NCI-H1105 (cell line): ENCODE measurements at regions not wholly inside any gene's neighbourhood (a gene's known extent, or its start where the extent isn't known, plus 50 kb on each side); places are given as distances from the start of the nearest gene placed in this dataset.

Experiments
- DNase-seq: peaks from one replicate; lab custom pipeline; 2025; lab: John Stamatoyannopoulos, UW

GRCh38 chr5:154107010-154107409 is 68.2 kb downstream of the MFAP3 start:
- DNase-seq, result no peak

DNA sequence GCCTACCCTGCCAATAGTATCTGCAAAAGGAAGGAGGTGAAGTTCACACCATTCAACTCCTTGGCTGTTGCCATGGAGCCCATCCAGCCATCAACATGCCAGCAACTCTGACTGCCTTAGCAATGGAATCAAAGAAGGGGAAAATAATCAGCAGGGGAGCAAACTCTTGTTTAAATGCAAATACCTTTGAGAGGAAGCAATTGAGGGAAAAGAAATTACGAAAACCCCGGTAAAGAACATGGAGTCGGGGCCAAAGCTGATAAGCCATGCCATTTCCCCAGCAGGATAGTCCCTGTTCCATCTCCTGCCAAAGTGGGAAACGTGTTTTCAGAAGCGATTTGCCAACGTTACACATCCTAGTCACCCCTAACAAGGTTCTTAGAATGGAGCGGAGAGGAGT is 69.0 kb downstream of the MFAP3 start:
- no peak for DNase-seq

DNA sequence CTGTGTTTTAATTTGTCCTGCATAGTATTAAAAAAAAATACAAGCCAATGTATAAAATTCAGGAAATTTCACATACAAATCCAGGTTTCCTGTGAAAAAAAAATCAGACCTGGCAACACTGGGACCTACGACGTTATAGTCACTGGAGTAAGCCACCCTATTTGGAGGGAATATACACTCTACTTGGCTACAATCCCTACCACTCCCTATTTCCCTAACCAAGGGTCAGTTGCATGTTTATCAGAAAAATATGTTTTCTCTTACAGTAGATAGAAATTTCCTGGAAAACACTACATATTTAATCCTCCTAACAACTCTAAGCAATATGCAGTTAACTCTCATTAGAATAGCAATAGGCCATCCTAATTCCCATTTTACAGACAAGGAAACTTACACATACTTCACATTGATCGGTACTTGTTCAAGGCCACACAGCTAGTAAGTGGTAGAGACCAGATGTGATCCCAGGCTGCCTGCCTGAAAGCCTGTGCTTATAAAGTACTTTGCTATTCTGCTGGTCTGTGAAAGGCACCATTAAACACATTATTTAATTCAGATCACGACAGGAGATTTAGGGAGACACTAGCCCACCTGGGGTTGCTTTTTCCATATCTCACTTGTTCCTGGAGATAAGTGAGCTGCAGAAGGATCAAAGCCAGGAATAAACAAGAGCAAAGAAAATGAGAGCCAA is 70.8 kb downstream of the MFAP3 start:
- no peak for DNase-seq

- DNase-seq, result no peak
These were observed 71.3 kb downstream of the MFAP3 start for GRCh38 chr5:154110107-154110453.

GRCh38 chr5:154110716-154111115 is 71.9 kb downstream of the MFAP3 start:
- no peak for DNase-seq

DNA sequence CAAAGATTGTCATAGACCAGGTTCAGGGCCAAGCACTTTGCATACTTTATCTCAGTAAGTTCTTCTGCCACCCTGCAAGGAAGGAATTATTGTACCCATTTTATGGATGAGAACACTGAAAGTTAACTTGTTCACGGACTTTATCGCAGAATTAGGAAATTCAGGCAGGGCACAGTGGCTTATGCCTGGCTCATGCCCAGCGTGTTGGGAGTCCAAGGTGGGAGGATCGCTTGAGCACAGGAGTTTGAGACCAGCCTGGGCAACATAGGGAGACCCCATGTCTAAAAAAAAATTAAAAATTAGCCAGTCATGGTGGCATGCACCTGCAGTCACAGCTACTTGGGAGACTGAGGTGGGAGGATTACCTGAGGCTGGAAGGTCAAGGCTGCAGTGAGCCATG is 72.4 kb downstream of the MFAP3 start:
- DNase-seq, result no peak

- no peak for DNase-seq
These were observed 73.5 kb downstream of the MFAP3 start for GRCh38 chr5:154112255-154112654.

GRCh38 chr5:154115291-154115690 is 75.2 kb upstream of the GALNT10 start:
- no peak for DNase-seq

- DNase-seq, result no peak
These were observed 73.5 kb upstream of the GALNT10 start for GRCh38 chr5:154117050-154117449.

DNA sequence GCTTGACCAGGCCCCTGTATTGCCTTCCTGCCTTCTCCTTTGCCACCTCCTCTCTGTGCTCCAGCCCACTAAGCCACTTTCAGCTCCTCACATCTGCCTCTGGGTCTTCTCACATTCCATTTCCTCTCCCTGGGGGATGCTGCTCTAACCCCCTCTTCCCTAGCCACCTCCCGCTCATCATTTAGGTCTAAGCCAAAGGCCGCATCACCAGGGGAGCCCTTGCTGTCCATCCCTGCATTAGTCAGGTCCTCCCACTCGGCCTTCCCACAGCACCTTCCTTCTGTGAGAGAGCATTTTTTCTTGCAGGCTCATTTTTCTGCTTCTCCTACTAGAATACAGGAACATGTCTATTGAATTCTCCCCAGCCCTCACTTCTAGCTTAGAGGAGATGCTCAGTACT is 72.6 kb upstream of the GALNT10 start:
- DNase-seq, result no peak

DNA sequence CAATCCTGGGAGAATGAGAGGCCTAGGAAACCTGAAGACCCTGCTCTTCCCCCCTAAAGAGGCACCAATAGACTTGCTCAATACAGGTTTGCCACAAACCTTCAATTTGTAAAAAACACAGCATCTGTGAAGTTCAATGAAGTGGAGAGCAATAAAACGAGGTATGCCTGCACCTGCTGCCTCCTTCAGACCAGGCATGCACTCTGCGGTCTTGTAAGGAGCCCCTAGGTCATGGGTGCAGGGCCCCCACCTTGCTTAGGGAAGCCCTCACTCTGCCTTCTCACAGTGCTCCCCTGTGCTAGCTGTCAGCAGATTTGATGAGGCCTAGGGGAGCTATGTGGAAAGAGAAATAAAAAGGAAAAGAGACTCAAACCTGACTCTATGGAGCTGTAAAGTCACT is 72.1 kb upstream of the GALNT10 start:
- no peak for DNase-seq

GRCh38 chr5:154118893-154119336 is 71.6 kb upstream of the GALNT10 start:
- DNase-seq, result peak; percentile 1

DNA sequence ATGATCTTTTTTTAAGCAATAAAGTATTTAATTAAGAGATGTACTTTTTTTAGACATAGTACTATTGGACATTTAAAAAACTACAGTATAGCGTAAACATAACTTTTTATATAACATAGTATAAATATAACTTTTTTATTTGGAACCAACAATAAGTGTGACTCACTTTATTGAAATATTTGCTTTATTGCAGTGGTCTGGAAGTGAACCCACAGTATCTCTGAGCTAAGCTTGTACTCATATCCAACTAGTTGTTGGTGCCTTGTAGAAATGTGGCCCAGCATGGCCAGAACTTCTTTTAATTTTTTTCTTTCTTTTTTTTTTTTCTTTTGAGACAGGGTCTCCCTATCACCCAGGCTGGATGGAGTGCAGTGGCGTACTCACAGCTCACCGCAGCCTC is 61.5 kb upstream of the GALNT10 start:
- DNase-seq, result no peak

DNA sequence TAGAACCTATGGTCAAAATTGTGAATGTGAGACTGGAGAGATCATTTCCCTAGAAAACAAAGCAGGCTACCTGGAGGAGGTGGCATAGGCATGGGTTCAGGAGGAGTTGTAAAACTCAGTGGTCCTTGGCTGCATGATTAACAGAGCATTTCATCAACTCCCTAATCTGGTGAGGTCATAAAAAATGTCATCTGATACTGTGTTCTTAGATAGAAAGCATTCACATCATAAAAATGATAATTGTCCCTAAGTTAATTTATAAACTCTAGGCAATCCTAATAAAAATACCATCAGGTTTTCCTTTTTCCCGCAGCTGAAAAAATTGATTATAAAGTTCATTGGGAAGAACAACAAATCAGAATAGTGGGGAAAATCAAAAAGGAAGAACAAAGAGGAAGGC is 60.6 kb upstream of the GALNT10 start:
- no peak for DNase-seq

DNA sequence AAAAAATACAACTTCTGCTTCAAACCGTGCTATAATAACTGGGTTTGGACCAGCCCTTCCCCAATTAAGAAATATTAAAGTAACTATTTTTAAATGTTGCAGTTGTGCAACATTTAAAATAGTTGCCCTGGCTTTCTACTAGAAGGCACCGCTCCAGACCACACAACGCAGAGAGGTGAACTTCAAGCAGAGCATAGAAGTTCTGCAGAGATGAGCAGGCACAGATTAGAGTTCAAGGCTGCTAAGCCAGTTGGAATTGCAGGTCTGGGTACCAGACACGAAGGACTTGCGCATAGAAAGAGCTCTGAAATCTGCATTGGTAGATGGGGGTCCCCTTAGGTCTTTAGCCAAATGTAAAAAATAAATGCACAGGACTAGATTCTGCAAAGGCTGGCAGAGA is 58.7 kb upstream of the GALNT10 start:
- DNase-seq, result no peak

GRCh38 chr5:154132718-154133307 is 57.7 kb upstream of the GALNT10 start:
- no peak for DNase-seq

DNA sequence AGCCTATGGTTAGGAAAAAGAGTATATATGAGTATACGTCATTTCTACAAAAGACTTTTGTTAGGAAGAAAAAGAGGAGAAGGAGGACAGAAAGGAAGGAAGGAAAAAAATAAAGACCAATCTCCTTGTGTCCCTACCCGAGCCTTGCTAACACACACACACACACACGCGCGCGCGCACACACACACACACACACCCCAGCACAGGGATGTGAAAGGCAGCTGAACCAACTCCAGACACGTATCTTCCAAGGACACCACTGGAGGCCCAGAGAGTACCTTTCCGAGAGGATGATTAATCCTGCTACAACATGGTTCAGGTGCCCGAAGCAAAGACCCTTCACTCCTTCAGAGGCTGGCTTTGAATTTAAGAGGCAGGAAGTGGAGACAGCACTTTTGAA is 56.9 kb upstream of the GALNT10 start:
- DNase-seq, result no peak

GRCh38 chr5:154134499-154134898 is 56.0 kb upstream of the GALNT10 start:
- no peak for DNase-seq

DNA sequence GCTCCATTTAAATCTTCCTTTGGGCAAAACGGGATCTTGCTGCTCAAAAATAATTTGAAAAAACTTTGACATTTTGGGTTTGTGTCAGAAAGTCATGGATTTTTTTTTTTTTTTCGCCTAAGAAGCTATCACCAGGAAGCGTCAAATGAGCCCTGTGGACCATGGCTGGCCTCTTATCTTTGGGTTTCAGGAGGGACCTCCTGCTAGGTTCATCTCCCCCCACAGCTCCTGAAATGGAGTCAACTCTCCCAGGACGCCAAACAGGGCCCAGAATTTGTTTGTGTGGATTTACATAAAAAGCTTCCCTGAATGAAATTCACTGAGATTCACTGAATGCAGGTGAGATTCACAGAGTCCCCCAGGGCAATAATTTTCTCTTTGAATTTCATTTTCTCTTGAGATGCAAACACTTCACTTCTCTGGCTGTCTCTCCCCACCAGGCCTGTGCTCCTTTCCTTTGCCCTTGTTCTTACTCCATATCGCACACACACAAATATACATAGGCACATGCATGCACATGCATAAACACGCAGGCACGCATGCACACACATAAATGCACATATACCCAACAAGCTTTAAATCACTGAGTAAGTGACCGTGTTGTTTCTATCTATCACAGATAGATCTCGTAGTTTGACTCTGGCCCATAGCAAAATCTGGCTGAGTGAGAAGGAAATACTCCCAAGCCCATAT is 55.3 kb upstream of the GALNT10 start:
- no peak for DNase-seq

DNA sequence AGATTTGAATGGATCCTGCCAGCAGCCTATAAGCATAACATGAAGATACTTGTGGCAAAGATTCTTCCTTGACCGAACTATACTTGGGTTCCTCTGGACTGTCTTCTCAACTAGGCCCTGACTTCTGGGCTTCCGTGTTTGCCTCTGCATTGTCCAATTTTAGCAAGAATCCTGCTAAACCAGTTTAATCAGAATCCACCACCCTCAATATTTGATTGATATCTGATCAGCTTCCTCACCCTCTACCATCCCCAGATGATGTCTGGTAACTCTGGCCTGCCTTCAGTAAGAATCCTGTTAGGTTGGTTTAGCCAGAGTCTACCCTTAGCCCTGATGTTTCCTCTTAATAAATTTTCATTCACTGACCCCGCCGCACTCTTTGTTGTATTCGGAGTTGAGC is 54.4 kb upstream of the GALNT10 start:
- DNase-seq, result no peak

DNA sequence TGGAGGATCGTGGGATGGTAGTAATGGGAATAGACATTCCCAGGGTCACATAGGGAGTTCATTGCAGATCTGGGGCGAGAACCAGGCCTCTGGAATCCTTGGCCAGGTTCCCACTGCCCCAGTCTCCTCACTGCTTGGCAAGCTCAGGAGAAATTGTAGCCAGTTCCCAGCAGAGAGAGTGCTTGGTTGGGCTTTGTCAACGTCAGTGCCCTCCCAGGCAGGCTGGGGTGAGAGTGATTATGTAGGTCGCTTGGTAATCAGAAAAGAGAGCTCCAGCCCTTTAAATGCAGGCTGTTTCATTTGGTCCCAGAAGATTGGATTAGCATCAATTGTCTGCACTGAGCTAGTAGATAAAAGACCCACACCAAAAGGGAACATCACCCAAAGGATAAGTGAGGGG is 51.8 kb upstream of the GALNT10 start:
- DNase-seq, result no peak

- no peak for DNase-seq
These were observed 50.2 kb upstream of the GALNT10 start for GRCh38 chr5:154140381-154140780.
